AG10803 (cell line): ENCODE measurements at regions not wholly inside any gene's neighbourhood (a gene's known extent, or its start where the extent isn't known, plus 50 kb on each side); places are given as distances from the start of the nearest gene placed in this dataset.

Experiments
- DNase-seq: peaks from one replicate; pipeline ENCODE4 v3.0.0; 2010; ENCODE audit warnings: low read depth
- H3K4me3 ChIP-seq: 2 replicates; pipeline ENCODE4 v1.5.1; 2011; ENCODE audit warnings: mild to moderate bottlenecking, low read length, control low read depth
- CTCF ChIP-seq: conservative IDR thresholded peaks from 2 replicates; pipeline ENCODE4 v1.5.1; 2011; ENCODE audit warnings: mild to moderate bottlenecking, low read length, control low read depth, inconsistent platforms

GRCh38 chr3:70737666-70738290, 425.3 kb upstream of the MDFIC2 start:
- H3K4me3 ChIP-seq = no peak overlapping the region
- no peak for TF ChIP-seq CTCF
- no peak for DNase-seq

GRCh38 chr3:70736009-70736408, 423.6 kb upstream of the MDFIC2 start:
- H3K4me3 ChIP-seq = no peak overlapping the region
- TF ChIP-seq CTCF = no peak
- DNase-seq = peak; percentile 62

GRCh38 chr3:70734756-70735155, 422.3 kb upstream of the MDFIC2 start:
- no peak overlapping the region for H3K4me3 ChIP-seq
- no peak for TF ChIP-seq CTCF
- no peak for DNase-seq

- no peak for DNase-seq
- no peak for TF ChIP-seq CTCF
- H3K4me3 ChIP-seq = no peak overlapping the region
Measured at GRCh38 chr3:70731046-70731445, 418.6 kb upstream of the MDFIC2 start.

- TF ChIP-seq CTCF = no peak
- no peak for DNase-seq
- H3K4me3 ChIP-seq = no peak overlapping the region
Measured at GRCh38 chr3:70729845-70730244, 417.4 kb upstream of the MDFIC2 start.

GRCh38 chr3:70728311-70728710, 415.9 kb upstream of the MDFIC2 start:
- DNase-seq = peak; percentile 31

More at GRCh38 chr3:70728311-70728710, 415.9 kb upstream of the MDFIC2 start:
- no peak for TF ChIP-seq CTCF
- no peak overlapping the region for H3K4me3 ChIP-seq
